ENCODE measurements at regions not wholly inside any gene's neighbourhood (a gene's known extent, or its start where the extent isn't known, plus 50 kb on each side); places are given as distances from the start of the nearest gene placed in this dataset.

GRCh38 chr10:83978681-83979383, 160.5 kb upstream of the GHITM start:
- H3K4me1 ChIP-seq (ENCODE audit: low read length): no peaks in the 10 kb centered on the region
- H3K4me2 ChIP-seq (ENCODE audit: low read length): no peak overlapping the region
- H3K9ac ChIP-seq (ENCODE audit: low read length): no peak overlapping the region
- H3K27ac ChIP-seq (ENCODE audit: low read length): no peak overlapping the region
- TF ChIP-seq CTCF (IDR thresholded peaks at IDR 0.05; ENCODE audit: low read depth, low read length) (no peak), EZH2phosphoT487 (IDR thresholded peaks at IDR 0.05; ENCODE audit: low read depth) (no peak)
- H3K79me2 ChIP-seq (ENCODE audit: low read length): no peaks in the 10 kb centered on the region
- H4K20me1 ChIP-seq (ENCODE audit: insufficient read depth, low read length): no peaks in the 10 kb centered on the region
- no peaks in the 10 kb centered on the region for H3K9me3 ChIP-seq (ENCODE audit: insufficient read depth, low read length)
- peaks cover 5% of the 10 kb centered on the region; the same call in 1 of the 2 replicates for H3K27me3 ChIP-seq (ENCODE audit: low read depth, low read length)
- no peaks in the 10 kb centered on the region for H3K36me3 ChIP-seq (replicated peaks; ENCODE audit: low read depth, low read length)
- no peak overlapping the region for H2AFZ ChIP-seq (ENCODE audit: low read depth, low read length)
- H3K4me3 ChIP-seq (ENCODE audit: low read length): no peak overlapping the region

GRCh38 chr10:83982812-83983211, 156.5 kb upstream of the GHITM start:
- no peaks in the 10 kb centered on the region for H3K4me1 ChIP-seq (ENCODE audit: low read length)
- no peaks in the 10 kb centered on the region for H4K20me1 ChIP-seq (ENCODE audit: insufficient read depth, low read length)
- H3K27me3 ChIP-seq (ENCODE audit: low read depth, low read length): peaks cover 20% of the 10 kb centered on the region; the same call in 1 of the 2 replicates
- H3K9ac ChIP-seq (ENCODE audit: low read length): no peak overlapping the region
- H3K36me3 ChIP-seq (replicated peaks; ENCODE audit: low read depth, low read length): no peaks in the 10 kb centered on the region
- H3K27ac ChIP-seq (ENCODE audit: low read length): no peak overlapping the region
- H3K4me3 ChIP-seq (ENCODE audit: low read length): no peak overlapping the region
- no peak overlapping the region for H2AFZ ChIP-seq (ENCODE audit: low read depth, low read length)
- no peaks in the 10 kb centered on the region for H3K79me2 ChIP-seq (ENCODE audit: low read length)
- TF ChIP-seq EZH2phosphoT487 (IDR thresholded peaks at IDR 0.05; ENCODE audit: low read depth) (no peak), CTCF (IDR thresholded peaks at IDR 0.05; ENCODE audit: low read depth, low read length) (no peak)
- no peaks in the 10 kb centered on the region for H3K9me3 ChIP-seq (ENCODE audit: insufficient read depth, low read length)
- no peak overlapping the region for H3K4me2 ChIP-seq (ENCODE audit: low read length)

GRCh38 chr10:83983578-83984255, 155.6 kb upstream of the GHITM start:
- no peaks in the 10 kb centered on the region for H4K20me1 ChIP-seq (ENCODE audit: insufficient read depth, low read length)
- TF ChIP-seq EZH2phosphoT487 (IDR thresholded peaks at IDR 0.05; ENCODE audit: low read depth): no peak
- no peak for TF ChIP-seq CTCF (IDR thresholded peaks at IDR 0.05; ENCODE audit: low read depth, low read length)
- H3K4me3 ChIP-seq (ENCODE audit: low read length): no peak overlapping the region
- H3K36me3 ChIP-seq (replicated peaks; ENCODE audit: low read depth, low read length): no peaks in the 10 kb centered on the region
- no peak overlapping the region for H2AFZ ChIP-seq (ENCODE audit: low read depth, low read length)
- no peak overlapping the region for H3K9ac ChIP-seq (ENCODE audit: low read length)
- H3K4me2 ChIP-seq (ENCODE audit: low read length): no peak overlapping the region
- H3K27ac ChIP-seq (ENCODE audit: low read length): no peak overlapping the region
- no peaks in the 10 kb centered on the region for H3K79me2 ChIP-seq (ENCODE audit: low read length)
- no peaks in the 10 kb centered on the region for H3K9me3 ChIP-seq (ENCODE audit: insufficient read depth, low read length)
- no peaks in the 10 kb centered on the region for H3K4me1 ChIP-seq (ENCODE audit: low read length)
- H3K27me3 ChIP-seq (ENCODE audit: low read depth, low read length): peaks cover 27% of the 10 kb centered on the region

- no peaks in the 10 kb centered on the region for H3K79me2 ChIP-seq (ENCODE audit: low read length)
- no peaks in the 10 kb centered on the region for H3K36me3 ChIP-seq (replicated peaks; ENCODE audit: low read depth, low read length)
- no peak overlapping the region for H2AFZ ChIP-seq (ENCODE audit: low read depth, low read length)
- no peak overlapping the region for H3K4me3 ChIP-seq (ENCODE audit: low read length)
- no peak overlapping the region for H3K4me2 ChIP-seq (ENCODE audit: low read length)
- H3K4me1 ChIP-seq (ENCODE audit: low read length): no peaks in the 10 kb centered on the region
- H3K9ac ChIP-seq (ENCODE audit: low read length): no peak overlapping the region
- no peak for TF ChIP-seq CTCF (IDR thresholded peaks at IDR 0.05; ENCODE audit: low read depth, low read length)
- TF ChIP-seq EZH2phosphoT487 (IDR thresholded peaks at IDR 0.05; ENCODE audit: low read depth): no peak
- no peaks in the 10 kb centered on the region for H3K9me3 ChIP-seq (ENCODE audit: insufficient read depth, low read length)
- H3K27me3 ChIP-seq (ENCODE audit: low read depth, low read length): peaks cover 33% of the 10 kb centered on the region
- no peak overlapping the region for H3K27ac ChIP-seq (ENCODE audit: low read length)
- H4K20me1 ChIP-seq (ENCODE audit: insufficient read depth, low read length): no peaks in the 10 kb centered on the region
These were observed 155.1 kb upstream of the GHITM start for GRCh38 chr10:83984256-83984640.
